ELR (cell line): ENCODE measurements at regions not wholly inside any gene's neighbourhood (a gene's known extent, or its start where the extent isn't known, plus 50 kb on each side); places are given as distances from the start of the nearest gene placed in this dataset.
A peak's percentile ranks its signal among the peaks of the same experiment; 100 is the strongest.

Experiments
- DNase-seq: peaks from one replicate; pipeline ENCODE4 v3.0.0-alpha.2; 2015; ENCODE audit warnings: low read depth

- peak; percentile 42 for DNase-seq
These were observed 138.9 kb downstream of the TOMM20 start for GRCh38 chr1:234989479-234990327.

- DNase-seq, result peak; percentile 64
These were observed 139.6 kb downstream of the TOMM20 start for GRCh38 chr1:234989019-234989418.

GRCh38 chr1:234988536-234988935, 140.1 kb downstream of the TOMM20 start:
- DNase-seq, result no peak

- DNase-seq, result no peak
These were observed 140.5 kb downstream of the TOMM20 start for GRCh38 chr1:234988155-234988517.

- DNase-seq, result peak; percentile 77
These were observed 141.1 kb downstream of the TOMM20 start for GRCh38 chr1:234987415-234988154.

GRCh38 chr1:234986750-234987414, 141.8 kb downstream of the TOMM20 start:
- DNase-seq, result peak; percentile 25

GRCh38 chr1:234985516-234986294, 142.9 kb downstream of the TOMM20 start:
- no peak for DNase-seq

GRCh38 chr1:234985007-234985370, 143.6 kb downstream of the TOMM20 start:
- no peak for DNase-seq

GRCh38 chr1:234983564-234984238, 144.9 kb downstream of the TOMM20 start:
- DNase-seq, result no peak

GRCh38 chr1:234981758-234982157, 146.9 kb downstream of the TOMM20 start:
- DNase-seq, result no peak

GRCh38 chr1:234980645-234981396, 147.8 kb downstream of the TOMM20 start:
- peak; percentile 96 for DNase-seq

- DNase-seq, result peak; percentile 82
These were observed 148.4 kb downstream of the TOMM20 start for GRCh38 chr1:234980291-234980644.

- no peak for DNase-seq
These were observed 149.0 kb downstream of the TOMM20 start for GRCh38 chr1:234979296-234980279.

GRCh38 chr1:234978397-234979295, 150.0 kb downstream of the TOMM20 start:
- peak; percentile 77 for DNase-seq

- DNase-seq, result no peak
These were observed 150.7 kb downstream of the TOMM20 start for GRCh38 chr1:234977875-234978396.

- no peak for DNase-seq
These were observed 151.6 kb downstream of the TOMM20 start for GRCh38 chr1:234976861-234977680.
